ENCODE measurements at regions not wholly inside any gene's neighbourhood (a gene's known extent, or its start where the extent isn't known, plus 50 kb on each side); places are given as distances from the start of the nearest gene placed in this dataset.

GRCh38 chr3:95167748-95168147, 1104.9 kb downstream of the NSUN3 start:
- Mint-ChIP-seq H3K4me1 (ENCODE audit: low read depth) (no peaks in the 10 kb centered on the region), H3K9me3 (peaks cover 13% of the 10 kb centered on the region), H3K27ac (no peak overlapping the region), H3K27me3 (ENCODE audit: insufficient read depth) (no peaks in the 10 kb centered on the region), H3K4me3 (no peak overlapping the region), H3K36me3 (ENCODE audit: low read depth) (no peaks in the 10 kb centered on the region)
- DNase-seq: no peak
- TF ChIP-seq CTCF (IDR thresholded peaks at IDR 0.05): no peak

- no peaks in the 10 kb centered on the region for H3K4me1 Mint-ChIP-seq (ENCODE audit: low read depth)
- no peaks in the 10 kb centered on the region for H3K27me3 Mint-ChIP-seq (ENCODE audit: insufficient read depth)
- peaks cover 13% of the 10 kb centered on the region for H3K9me3 Mint-ChIP-seq
Observed at GRCh38 chr3:95168526-95168925, 1105.7 kb downstream of the NSUN3 start.

GRCh38 chr3:95172164-95172943, 1109.5 kb downstream of the NSUN3 start:
- Mint-ChIP-seq H3K4me3 (no peak overlapping the region), H3K36me3 (ENCODE audit: low read depth) (no peaks in the 10 kb centered on the region), H3K27ac (no peak overlapping the region), H3K4me1 (ENCODE audit: low read depth) (no peaks in the 10 kb centered on the region), H3K27me3 (ENCODE audit: insufficient read depth) (no peaks in the 10 kb centered on the region), H3K9me3 (peaks cover 16% of the 10 kb centered on the region)
- TF ChIP-seq CTCF (IDR thresholded peaks at IDR 0.05): no peak
- no peak for DNase-seq

More at GRCh38 chr3:95168526-95168925, 1105.7 kb downstream of the NSUN3 start:
- TF ChIP-seq CTCF (IDR thresholded peaks at IDR 0.05): no peak
- Mint-ChIP-seq H3K4me3 (no peak overlapping the region), H3K27ac (no peak overlapping the region), H3K36me3 (ENCODE audit: low read depth) (no peaks in the 10 kb centered on the region)
- no peak for DNase-seq

DNA sequence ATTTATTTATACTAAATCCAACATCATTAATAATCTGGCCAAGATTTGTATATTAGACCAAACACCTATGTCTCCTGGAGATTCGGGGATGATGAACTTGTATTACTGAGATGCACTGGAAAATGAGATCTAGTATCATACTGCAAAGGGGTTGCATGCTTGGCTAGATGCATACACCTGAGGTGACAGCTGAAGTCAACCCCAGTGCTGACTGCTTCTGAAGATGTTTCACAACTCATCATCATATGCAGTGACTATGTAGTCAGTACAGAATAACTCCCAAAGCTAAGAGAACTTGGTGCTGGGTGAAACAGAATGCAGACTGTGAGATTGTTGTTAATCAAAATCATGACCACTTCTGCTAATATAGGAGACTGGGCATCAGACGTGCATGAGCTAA, 1114.2 kb downstream of the NSUN3 start:
- no peaks in the 10 kb centered on the region for H3K36me3 Mint-ChIP-seq (ENCODE audit: low read depth)
- DNase-seq: no peak
- H3K27ac Mint-ChIP-seq: no peak overlapping the region
- H3K4me3 Mint-ChIP-seq: no peak overlapping the region
- H3K27me3 Mint-ChIP-seq (ENCODE audit: insufficient read depth): no peaks in the 10 kb centered on the region
- no peaks in the 10 kb centered on the region for H3K4me1 Mint-ChIP-seq (ENCODE audit: low read depth)
- peaks cover 35% of the 10 kb centered on the region for H3K9me3 Mint-ChIP-seq
- TF ChIP-seq CTCF (IDR thresholded peaks at IDR 0.05): no peak

DNA sequence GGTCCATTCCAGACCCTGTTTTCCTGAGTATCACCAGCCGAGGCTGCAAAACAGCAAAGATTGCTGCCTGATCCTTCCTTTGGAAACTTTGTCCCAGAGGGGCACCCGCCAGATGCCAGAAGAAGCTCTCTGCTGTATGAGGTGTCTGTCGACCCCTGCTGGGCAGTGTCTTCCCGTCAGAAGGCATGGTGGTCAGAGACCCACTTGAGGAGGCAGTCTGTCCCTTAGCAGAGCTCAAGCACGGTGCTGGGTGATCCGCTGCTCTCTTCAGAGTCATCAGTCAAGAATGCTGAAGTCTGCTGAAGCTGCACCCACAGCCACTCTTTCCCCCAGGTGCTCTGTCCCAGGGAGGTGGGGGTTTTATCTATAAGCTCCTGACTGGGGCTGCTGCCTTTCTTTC, 1121.2 kb downstream of the NSUN3 start:
- H3K4me3 Mint-ChIP-seq: no peak overlapping the region
- H3K27me3 Mint-ChIP-seq (ENCODE audit: insufficient read depth): no peaks in the 10 kb centered on the region
- TF ChIP-seq CTCF (IDR thresholded peaks at IDR 0.05): no peak
- peaks cover 44% of the 10 kb centered on the region for H3K9me3 Mint-ChIP-seq
- DNase-seq: no peak
- H3K27ac Mint-ChIP-seq: no peak overlapping the region
- no peaks in the 10 kb centered on the region for H3K4me1 Mint-ChIP-seq (ENCODE audit: low read depth)
- peaks cover 6% of the 10 kb centered on the region; the same call in 1 of the 2 replicates for H3K36me3 Mint-ChIP-seq (ENCODE audit: low read depth)

All from HFFc6 (cell line).